CD4-positive, alpha-beta T cell (primary cell): ENCODE measurements at regions not wholly inside any gene's neighbourhood (a gene's known extent, or its start where the extent isn't known, plus 50 kb on each side); places are given as distances from the start of the nearest gene placed in this dataset.

Experiments used
- ATAC-seq: fragments of 200-7000 bp; cut with Tn5 transposase; one replicate; pipeline ENCODE4 v1.10.0; 2022; ENCODE audit warnings: mild to moderate bottlenecking; ENCODE audit not compliant: poor library complexity
- CTCF ChIA-PET: fragments of 350-600 bp; sonication (Branson Sonifier 250); formaldehyde crosslinking; loops from one replicate; lab custom pipeline; 2021; ENCODE audit warnings: antibody characterized with exemption, inconsistent platforms; lab: Charles Lee
- POLR2A ChIA-PET: fragments of 350-600 bp; sonication (Branson Sonifier 250); formaldehyde crosslinking; loops from one replicate; lab custom pipeline; 2021; ENCODE audit warnings: antibody characterized with exemption, inconsistent platforms; lab: Charles Lee
- DNase-seq, 14 experiments: peaks; one replicate each; pipeline ENCODE4 v3.0.0-alpha.2; 2013 to 2020; ENCODE audit warnings: mixed read lengths in 2 of 14
- H3K27ac ChIP-seq, 2 donors: one replicate each; pipeline versions ENCODE4 v1.5.1 to v1.7.0; 2013; ENCODE audit warnings: low read length in 2 of 2, low read depth in 1 of 2, mild to moderate bottlenecking in 1 of 2
- H3K27me3 ChIP-seq, 2 experiments: 1 replicate in 1 of 2; 2 replicates in 1 of 2; pipeline versions ENCODE4 v1.6.1 to v1.7.0; 2013; ENCODE audit warnings: low read length in 2 of 2, control low read depth in 1 of 2, mild to moderate bottlenecking in 1 of 2, moderate library complexity in 1 of 2; ENCODE audit not compliant: insufficient read depth in 2 of 2, control insufficient read depth in 1 of 2
- H3K36me3 ChIP-seq: one replicate; pipeline ENCODE4 v1.6.1; 2013; ENCODE audit warnings: low read length, control low read depth; ENCODE audit not compliant: insufficient read depth
- H3K4me1 ChIP-seq: one replicate; pipeline ENCODE4 v1.6.1; 2013; ENCODE audit warnings: low read length, control low read depth; ENCODE audit not compliant: insufficient read depth
- H3K4me3 ChIP-seq: one replicate; pipeline ENCODE4 v1.5.1; 2013; ENCODE audit warnings: mild to moderate bottlenecking, low read length, moderate library complexity
- H3K9me3 ChIP-seq, 2 experiments: 1 replicate in 1 of 2; 2 replicates in 1 of 2; pipeline versions ENCODE4 v1.6.1 to v1.7.0; 2013; ENCODE audit warnings: low read length in 2 of 2, mild to moderate bottlenecking in 2 of 2, control low read depth in 1 of 2, moderate library complexity in 1 of 2; ENCODE audit not compliant: control insufficient read depth in 1 of 2, insufficient read depth in 1 of 2
- H3K27ac Mint-ChIP-seq: one replicate; pipeline ENCODE4 v1.8.0; 2020; ENCODE audit warnings: mixed read lengths
- H3K27me3 Mint-ChIP-seq: one replicate; pipeline ENCODE4 v1.8.0; 2021; ENCODE audit warnings: mixed read lengths
- H3K36me3 Mint-ChIP-seq: one replicate; pipeline ENCODE4 v1.8.0; 2021; ENCODE audit warnings: low read depth, mixed read lengths
- H3K4me1 Mint-ChIP-seq: one replicate; pipeline ENCODE4 v1.8.0; 2021; ENCODE audit warnings: low read depth, mixed read lengths
- H3K4me3 Mint-ChIP-seq: one replicate; pipeline ENCODE4 v1.8.0; 2020; ENCODE audit warnings: mild to moderate bottlenecking, mixed read lengths
- H3K9me3 Mint-ChIP-seq: one replicate; pipeline ENCODE4 v1.8.0; 2020; ENCODE audit warnings: mixed read lengths
- intact Hi-C, 2 experiments: fragments of 100-400 bp; cut with DNase I in 1 of 2; cut with micrococcal nuclease in 1 of 2; formaldehyde crosslinking; loops; one replicate each; pipeline versions ENCODE4 v1.15.1 to v1.9.0; 2023 to 2025; cut with DNase I, micrococcal nuclease
- TF ChIP-seq, protein P1 (sequence below): fragments of 200-600 bp; IDR thresholded peaks from one replicate; pipeline ENCODE4 v1.8.0; 2022; ENCODE audit warnings: antibody characterized with exemption, mild to moderate bottlenecking

DNA sequence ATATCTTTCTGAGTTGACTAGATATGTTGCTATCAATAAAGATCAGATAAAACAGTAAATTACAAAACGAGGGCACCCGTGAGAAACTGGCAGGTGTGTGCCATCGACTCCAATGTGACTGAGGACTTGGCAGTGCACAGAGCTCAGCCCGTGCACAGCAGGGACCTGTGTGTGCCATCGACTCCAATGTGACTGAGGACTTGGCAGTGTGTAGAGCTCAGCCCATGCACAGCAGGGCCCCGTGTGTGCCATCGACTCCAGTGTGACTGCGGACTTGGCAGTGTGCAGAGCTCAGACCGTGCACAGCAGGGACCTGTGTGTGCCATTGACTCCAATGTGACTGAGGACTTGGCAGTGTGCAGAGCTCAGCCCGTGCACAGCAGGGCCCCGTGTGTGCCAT lies 347.2 kb upstream of the B3GAT1 start:
- H3K4me3 ChIP-seq, result no peak overlapping the region
- Mint-ChIP-seq H3K9me3 (no peaks in the 10 kb centered on the region), H3K36me3 (no peaks in the 10 kb centered on the region), H3K27me3 (peaks cover 14% of the 10 kb centered on the region), H3K27ac (no peak overlapping the region), H3K4me3 (no peak overlapping the region), H3K4me1 (no peaks in the 10 kb centered on the region)
- no peak overlapping the region for H3K27ac ChIP-seq
- no peaks in the 10 kb centered on the region for H3K36me3 ChIP-seq
- intact Hi-C loops, result no loop called here
- TF ChIP-seq, protein P1, sequence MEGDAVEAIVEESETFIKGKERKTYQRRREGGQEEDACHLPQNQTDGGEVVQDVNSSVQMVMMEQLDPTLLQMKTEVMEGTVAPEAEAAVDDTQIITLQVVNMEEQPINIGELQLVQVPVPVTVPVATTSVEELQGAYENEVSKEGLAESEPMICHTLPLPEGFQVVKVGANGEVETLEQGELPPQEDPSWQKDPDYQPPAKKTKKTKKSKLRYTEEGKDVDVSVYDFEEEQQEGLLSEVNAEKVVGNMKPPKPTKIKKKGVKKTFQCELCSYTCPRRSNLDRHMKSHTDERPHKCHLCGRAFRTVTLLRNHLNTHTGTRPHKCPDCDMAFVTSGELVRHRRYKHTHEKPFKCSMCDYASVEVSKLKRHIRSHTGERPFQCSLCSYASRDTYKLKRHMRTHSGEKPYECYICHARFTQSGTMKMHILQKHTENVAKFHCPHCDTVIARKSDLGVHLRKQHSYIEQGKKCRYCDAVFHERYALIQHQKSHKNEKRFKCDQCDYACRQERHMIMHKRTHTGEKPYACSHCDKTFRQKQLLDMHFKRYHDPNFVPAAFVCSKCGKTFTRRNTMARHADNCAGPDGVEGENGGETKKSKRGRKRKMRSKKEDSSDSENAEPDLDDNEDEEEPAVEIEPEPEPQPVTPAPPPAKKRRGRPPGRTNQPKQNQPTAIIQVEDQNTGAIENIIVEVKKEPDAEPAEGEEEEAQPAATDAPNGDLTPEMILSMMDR, result no peak
- no peak for DNase-seq
- peaks cover 0 to 7% of the 10 kb centered on the region in 2 experiments for H3K9me3 ChIP-seq
- H3K27me3 ChIP-seq, result no peaks in the 10 kb centered on the region
- POLR2A ChIA-PET, result no interaction called here
- no peak for ATAC-seq
- no peaks in the 10 kb centered on the region for H3K4me1 ChIP-seq
- CTCF ChIA-PET, result no interaction called here

DNA sequence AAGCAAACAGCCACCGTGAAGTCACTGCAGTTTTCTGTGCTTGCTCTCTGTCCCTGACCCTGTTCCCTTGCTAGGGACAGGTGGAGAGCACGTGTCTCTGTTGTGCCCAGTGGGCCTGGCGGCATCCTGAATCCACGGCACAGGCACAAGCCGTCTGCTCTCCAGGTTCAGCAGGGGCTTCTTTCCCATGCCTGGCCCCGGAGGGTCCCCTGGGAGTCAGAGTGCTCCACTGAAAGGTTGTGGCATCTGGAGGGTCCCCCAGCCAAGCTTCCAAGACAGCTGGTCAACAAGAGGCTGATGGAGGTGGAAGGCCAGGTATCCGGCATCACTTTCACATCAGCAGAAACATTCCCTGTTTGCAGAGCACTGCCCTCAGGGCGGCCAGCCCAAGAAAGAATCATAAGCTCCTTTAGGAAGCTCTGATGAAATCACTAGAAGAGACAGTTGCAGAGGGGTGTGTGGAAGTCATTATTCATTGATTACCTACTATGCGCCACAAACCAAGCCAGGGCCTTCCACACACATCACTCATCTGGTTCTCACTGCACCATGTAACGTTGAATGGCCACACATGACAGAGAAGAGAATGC lies 346.4 kb upstream of the B3GAT1 start:
- Mint-ChIP-seq H3K27ac (no peak overlapping the region), H3K4me3 (no peak overlapping the region), H3K36me3 (no peaks in the 10 kb centered on the region), H3K4me1 (no peaks in the 10 kb centered on the region), H3K27me3 (peaks cover 15% of the 10 kb centered on the region), H3K9me3 (no peaks in the 10 kb centered on the region)
- POLR2A ChIA-PET, result no interaction called here
- Histone ChIP-seq H3K9me3 (peaks cover 0 to 11% of the 10 kb centered on the region in 2 experiments), H3K27ac (no peak overlapping the region), H3K27me3 (peaks cover 0 to 2% of the 10 kb centered on the region in 2 experiments), H3K4me3 (no peak overlapping the region), H3K36me3 (no peaks in the 10 kb centered on the region), H3K4me1 (no peaks in the 10 kb centered on the region)
- ATAC-seq (no peak), DNase-seq (no peak)
- intact Hi-C loops, result no loop called here
- TF ChIP-seq, protein P1, result no peak
- CTCF ChIA-PET, result no interaction called here

DNA sequence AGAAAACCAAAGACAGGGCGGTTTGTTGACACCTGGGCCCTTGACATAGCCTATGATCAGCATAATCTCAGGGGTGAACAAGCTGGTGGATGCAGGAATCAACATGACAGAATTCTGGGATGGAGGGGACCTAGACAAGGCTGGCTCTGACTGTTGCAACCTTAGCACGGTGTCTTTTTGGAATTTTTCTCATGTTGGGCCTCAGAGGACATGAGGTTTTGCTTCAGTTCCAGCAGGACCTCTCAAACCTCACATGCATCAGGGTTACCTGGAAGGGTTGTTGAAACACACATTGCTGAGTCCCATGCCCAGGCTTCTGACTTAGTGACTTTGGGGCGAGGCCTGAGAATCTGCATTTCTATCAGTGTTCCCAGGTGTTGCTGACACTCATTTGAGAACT lies 345.6 kb upstream of the B3GAT1 start:
- intact Hi-C loops, result no loop called here
- ATAC-seq, result no peak
- H3K27me3 Mint-ChIP-seq, result peaks cover 15% of the 10 kb centered on the region
- H3K4me3 ChIP-seq, result no peak overlapping the region
- no peak overlapping the region for H3K27ac Mint-ChIP-seq
- peaks cover 0 to 2% of the 10 kb centered on the region in 2 experiments for H3K27me3 ChIP-seq
- H3K4me3 Mint-ChIP-seq, result no peak overlapping the region
- H3K9me3 ChIP-seq, result peaks cover 0 to 6% of the 10 kb centered on the region in 2 experiments
- no peaks in the 10 kb centered on the region for H3K4me1 Mint-ChIP-seq
- DNase-seq, result no peak
- no peaks in the 10 kb centered on the region for H3K9me3 Mint-ChIP-seq
- ChIA-PET POLR2A (no interaction called here), CTCF (no interaction called here)
- no peak overlapping the region for H3K27ac ChIP-seq
- H3K36me3 Mint-ChIP-seq, result no peaks in the 10 kb centered on the region
- H3K36me3 ChIP-seq, result no peaks in the 10 kb centered on the region
- TF ChIP-seq, protein P1, result no peak
- H3K4me1 ChIP-seq, result no peaks in the 10 kb centered on the region
